Cerebellar cortex (tissue), 1 donor: ENCODE measurements at regions not wholly inside any gene's neighbourhood (a gene's known extent, or its start where the extent isn't known, plus 50 kb on each side); places are given as distances from the start of the nearest gene placed in this dataset.
"Not testable (repeated sequence)": the region's sequence is repeated elsewhere in the genome, so short reads cannot be mapped to it uniquely, and the experiment has no call there.

Experiments
- DNase-seq: peaks from one replicate; pipeline ENCODE4 v3.0.0-alpha.2; 2015; ENCODE audit warnings: low spot score

DNA sequence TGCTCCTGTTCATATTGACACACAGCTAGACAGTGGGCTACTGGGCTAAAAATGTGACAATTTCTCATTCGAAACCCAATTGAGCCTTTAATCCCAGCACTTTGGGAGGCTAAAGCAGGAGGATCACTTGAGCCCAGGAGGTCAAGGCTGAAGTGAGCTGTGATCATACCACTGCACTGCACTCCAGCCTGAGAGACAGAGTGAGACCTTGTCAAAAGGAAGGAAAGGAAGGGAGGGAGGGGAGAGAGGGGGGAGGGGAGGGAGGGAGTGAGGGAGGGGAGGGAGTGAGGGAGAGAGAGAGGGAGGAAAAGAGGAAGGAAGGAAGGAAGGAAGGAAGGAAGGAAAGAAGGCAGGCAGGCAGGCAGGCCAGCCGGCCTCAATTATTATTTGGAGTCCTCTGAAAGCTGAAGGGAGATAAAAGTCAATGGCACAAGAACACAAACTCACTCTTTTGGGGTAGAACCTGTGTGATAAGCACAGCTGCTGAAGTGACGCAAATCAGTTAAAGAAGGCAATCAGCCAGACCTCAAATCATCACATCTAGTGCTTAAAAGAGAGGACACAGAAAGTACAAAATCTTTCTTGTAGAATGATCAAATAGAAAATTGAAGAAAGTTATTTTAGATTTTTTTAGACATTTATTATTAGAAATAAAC is 98.1 kb downstream of the CCDC71L start:
- no peak for DNase-seq

GRCh38 chr7:106561666-106562411 is 99.1 kb downstream of the CCDC71L start:
- no peak for DNase-seq

GRCh38 chr7:106561151-106561550 is 99.8 kb downstream of the CCDC71L start:
- no peak for DNase-seq

- DNase-seq = no peak
Observed at GRCh38 chr7:106560482-106560881, 100.5 kb downstream of the CCDC71L start.

DNA sequence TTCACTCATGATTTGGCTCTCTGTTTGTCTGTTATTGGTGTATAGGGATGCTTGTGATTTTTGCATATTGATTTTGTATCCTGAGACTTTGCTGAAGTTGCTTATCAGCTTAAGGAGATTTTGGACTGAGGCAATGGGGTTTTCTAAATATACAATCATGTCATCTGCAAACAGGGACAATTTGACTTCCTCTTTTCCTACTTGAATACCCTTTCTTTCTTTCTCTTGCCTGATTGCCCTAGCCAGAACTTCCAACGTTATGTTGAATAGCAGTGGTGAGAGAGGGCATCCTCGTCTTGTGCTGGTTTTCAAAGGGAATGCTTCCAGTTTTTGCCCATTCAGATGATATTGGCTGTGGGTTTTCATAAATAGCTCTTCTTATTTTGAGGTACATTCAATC is 104.7 kb downstream of the CCDC71L start:
- not testable (repeated sequence) for DNase-seq

DNA sequence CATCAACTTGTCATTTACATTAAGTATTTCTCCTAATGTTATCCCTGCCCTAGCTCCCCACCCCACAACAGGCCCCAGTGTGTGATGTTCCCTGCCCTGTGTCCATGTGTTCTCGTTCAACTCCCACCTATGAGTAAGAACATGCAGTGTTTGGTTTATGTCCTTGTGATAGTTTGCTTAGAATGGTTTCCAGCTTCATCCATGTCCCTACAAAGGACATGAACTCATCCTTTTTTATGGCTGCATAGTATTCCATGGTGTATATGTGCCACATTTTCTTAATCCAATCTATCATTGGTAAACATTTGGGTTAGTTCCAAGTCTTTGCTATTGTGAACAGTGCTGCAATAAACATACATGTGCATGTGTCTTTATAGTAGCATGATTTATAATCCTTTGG is 106.3 kb downstream of the CCDC71L start:
- DNase-seq = not testable (repeated sequence)

DNA sequence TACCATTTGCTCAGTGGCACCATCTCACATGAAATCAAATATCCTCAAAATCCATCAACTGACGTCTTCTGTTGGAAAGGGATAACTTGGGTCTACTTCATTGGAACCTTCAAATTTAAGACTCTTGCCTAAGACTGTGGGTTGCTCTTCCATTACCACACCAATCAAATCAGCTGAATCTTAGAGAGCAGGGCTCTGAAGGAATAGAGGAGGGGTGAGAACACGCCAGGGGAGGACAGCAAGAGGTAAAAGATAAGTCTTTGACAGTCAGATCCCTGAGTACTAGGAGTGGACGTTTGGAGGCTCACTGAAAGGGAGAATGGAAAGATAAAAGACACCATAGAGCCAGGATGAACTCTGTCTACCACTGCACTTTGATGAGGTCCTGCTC is 107.5 kb downstream of the CCDC71L start:
- no peak for DNase-seq

- no peak for DNase-seq
Observed at GRCh38 chr7:106552645-106553445, 108.1 kb downstream of the CCDC71L start.

- no peak for DNase-seq
Observed at GRCh38 chr7:106551936-106552335, 109.0 kb downstream of the CCDC71L start.

- no peak for DNase-seq
Observed at GRCh38 chr7:106548491-106548890, 112.5 kb downstream of the CCDC71L start.

DNA sequence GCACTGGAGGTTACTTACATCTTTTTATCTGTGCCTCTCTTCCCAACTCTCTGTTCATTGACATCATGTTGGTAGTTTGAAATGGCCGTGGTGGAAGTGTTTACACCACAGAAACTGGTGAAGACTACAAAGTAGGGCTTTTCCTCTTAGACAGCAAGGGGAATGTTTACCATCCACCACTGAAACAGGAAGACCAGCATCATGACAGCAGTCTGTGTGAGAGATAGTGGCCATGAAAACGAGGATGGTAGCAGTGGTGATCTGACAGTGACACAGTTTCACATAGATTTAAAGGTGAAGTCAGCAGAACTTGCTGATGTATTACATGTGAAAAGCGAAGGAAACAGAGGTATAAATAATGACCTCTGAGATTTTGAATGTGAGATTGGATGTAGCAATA is 115.7 kb downstream of the CCDC71L start:
- no peak for DNase-seq

GRCh38 chr7:106543221-106543757 is 117.7 kb downstream of the CCDC71L start:
- DNase-seq = no peak

- DNase-seq = peak; percentile 62
Observed at GRCh38 chr7:106542550-106543220, 118.3 kb downstream of the CCDC71L start.

DNA sequence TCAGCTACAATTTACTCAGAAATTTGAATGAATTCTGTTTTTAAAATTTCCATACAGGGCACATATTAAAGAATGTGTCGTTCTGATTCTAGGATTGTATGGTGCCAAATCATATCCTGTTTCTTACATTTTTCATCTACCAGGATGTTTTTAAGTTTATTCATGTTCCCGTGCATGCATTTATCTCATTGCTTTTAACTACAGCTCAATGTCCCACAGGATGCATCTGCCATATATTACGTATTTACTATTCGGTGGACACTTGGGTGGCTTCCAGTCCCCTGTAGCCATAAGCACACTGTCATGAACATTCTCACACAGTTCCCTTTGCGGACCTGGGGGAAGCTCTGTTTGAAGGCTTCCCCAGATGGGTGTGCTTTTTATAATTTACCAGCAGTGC is 122.3 kb downstream of the CCDC71L start:
- no peak for DNase-seq

DNA sequence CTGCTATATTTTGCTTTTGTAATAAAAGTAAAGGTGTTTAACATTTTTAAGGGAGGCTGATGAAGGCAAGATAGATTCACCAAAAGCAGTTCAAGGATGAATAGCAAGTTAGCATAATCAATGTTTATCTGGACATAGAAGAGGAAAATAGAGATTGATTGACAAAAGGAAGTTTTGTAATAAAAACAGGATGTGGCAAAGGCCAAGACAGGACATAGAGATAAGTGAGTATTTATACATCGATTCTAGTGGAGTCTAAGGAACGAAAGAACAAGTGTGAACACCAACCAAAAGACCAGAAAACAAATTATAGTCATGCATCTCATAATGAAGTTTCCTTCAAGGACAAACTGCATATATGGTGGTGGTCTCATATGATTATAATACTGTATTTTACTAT is 123.8 kb downstream of the CCDC71L start:
- DNase-seq = no peak

- DNase-seq = no peak
Observed at GRCh38 chr7:106536079-106536478, 124.9 kb downstream of the CCDC71L start.

DNA sequence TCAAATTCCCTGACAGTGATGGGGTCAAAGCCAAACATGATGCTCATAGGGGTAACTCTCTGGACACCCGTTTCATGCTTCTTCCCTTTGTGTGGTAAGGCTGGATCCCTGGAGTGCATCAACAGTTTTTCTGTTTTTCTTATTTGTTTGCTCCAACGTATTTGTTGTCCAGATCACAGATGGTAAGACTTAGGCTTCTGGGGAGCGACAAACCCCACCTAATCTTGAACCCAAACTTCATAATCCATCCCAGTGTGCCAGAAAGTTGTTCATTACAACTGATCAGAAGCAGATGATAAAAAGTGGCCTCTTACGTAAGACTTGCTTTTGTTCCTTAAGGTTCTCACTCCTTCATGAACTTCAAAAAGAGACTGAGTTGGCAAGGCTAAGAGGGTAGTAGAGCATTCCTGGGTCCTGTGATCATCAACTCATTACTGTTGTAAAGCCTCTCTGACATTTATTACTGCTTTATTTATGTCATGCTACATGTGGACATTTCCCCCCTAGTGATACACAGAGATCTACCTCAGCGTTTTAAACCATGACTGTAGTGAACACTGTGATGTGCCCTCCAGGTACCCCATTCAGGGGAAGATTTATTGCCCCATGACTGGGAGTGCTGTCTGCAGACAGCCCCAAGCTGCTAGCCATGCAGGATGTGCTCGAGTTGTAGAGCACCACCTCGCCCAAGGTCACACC is 125.6 kb downstream of the CCDC71L start:
- no peak for DNase-seq

- DNase-seq = no peak
Observed at GRCh38 chr7:106534271-106534846, 126.6 kb downstream of the CCDC71L start.

- not testable (repeated sequence) for DNase-seq
Observed at GRCh38 chr7:106530183-106530582, 130.8 kb downstream of the CCDC71L start.

DNA sequence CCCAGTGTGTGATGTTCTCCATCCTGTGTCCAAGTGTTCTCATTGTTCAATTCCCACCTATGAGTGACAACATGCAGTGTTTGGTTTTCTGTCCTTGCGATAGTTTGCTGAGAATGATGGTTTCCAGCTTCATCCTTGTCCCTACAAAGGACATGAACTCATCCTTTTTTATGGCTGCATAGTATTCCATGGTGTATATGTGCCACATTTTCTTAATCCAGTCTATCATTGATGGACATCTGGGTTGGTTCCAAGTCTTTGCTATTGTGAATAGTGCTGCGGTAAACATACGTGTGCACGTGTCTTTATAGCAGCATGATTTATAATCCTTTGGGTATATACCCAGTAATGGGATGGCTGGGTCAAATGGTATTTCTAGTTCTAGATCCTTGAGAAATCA is 134.3 kb downstream of the CCDC71L start:
- not testable (repeated sequence) for DNase-seq

GRCh38 chr7:106524690-106525059 is 136.3 kb downstream of the CCDC71L start:
- no peak for DNase-seq
